Femur (tissue), 1 donor: ENCODE measurements at regions not wholly inside any gene's neighbourhood (a gene's known extent, or its start where the extent isn't known, plus 50 kb on each side); places are given as distances from the start of the nearest gene placed in this dataset.

ENCODE experiments used
- DNase-seq: peaks from one replicate; pipeline ENCODE4 v3.0.0-alpha.2; 2017

DNA sequence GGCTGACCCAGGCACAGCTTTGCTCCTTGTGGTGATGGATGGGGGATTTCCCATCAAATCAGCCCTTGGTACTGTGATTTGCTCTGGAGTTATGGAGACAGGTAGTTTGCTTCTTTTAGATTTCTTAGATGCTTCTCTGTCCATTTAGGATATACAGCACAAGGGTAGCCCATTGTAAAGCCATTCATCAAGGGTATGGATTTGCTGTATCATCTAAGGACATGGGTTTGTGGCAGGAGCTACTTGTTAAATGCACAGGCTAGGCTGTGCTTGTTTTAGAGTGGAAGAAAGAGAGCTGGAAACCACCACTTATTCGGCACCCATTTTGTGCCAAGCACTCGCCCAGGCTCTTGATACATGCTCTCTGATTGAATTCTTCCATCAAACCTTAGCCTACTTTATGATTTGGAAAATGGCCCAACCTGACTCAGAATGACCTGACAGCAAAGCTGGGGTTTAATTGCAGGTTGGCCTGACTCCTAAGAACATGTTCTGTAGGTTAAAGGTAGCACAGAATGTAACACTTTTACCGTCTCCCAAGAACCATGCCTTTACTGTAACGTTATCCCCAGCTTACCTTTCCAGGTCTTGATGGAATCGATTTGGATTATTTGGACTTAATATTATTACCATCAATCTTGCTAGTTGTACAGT, 168.0 kb downstream of the SNX10 start:
- DNase-seq = no peak

- no peak for DNase-seq
These were observed 168.9 kb downstream of the SNX10 start for GRCh38 chr7:26460351-26461085.

DNA sequence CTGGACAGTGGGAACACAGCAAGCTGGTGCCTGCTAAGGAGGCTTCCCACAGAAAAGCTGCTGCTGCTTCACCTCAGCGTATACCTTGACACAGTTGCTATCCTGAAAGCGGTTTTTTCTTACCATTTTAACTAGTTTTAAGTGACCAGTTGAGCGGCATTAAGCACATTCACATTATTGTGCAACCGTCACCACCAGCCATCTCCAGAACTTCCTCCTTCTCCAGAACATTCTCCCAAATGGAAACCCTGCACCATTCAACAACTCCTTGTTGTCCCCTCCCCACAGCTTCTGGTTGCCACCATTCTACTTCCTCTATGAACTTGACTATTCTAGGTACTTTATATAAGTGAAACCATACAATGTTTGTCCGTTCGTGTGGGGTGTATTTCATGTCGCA, 169.9 kb downstream of the SNX10 start:
- DNase-seq = no peak

- DNase-seq = no peak
These were observed 174.3 kb downstream of the SNX10 start for GRCh38 chr7:26466007-26466406.

- DNase-seq = no peak
These were observed 175.4 kb downstream of the SNX10 start for GRCh38 chr7:26467104-26467503.

DNA sequence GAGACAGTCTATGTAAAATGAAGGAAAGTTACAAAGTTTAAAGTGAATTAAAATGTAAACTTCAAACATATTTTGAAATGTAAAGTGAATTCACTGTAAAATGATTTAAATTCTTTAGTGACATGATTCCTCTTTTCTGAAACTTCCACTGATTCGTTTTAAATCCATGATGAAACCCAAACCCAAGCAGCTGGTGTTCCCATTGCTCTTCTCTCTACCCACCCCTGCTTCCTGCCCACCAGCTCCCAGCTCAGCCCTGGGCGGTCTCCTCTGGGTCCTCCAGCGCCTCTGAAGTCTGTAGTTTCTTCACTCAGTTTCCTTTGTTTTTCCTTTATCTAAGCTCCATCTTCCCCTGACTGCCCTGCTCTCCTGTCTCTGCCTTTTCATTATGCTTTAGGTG, 175.9 kb downstream of the SNX10 start:
- no peak for DNase-seq

GRCh38 chr7:26468625-26469024, 177.0 kb downstream of the SNX10 start:
- DNase-seq = no peak

DNA sequence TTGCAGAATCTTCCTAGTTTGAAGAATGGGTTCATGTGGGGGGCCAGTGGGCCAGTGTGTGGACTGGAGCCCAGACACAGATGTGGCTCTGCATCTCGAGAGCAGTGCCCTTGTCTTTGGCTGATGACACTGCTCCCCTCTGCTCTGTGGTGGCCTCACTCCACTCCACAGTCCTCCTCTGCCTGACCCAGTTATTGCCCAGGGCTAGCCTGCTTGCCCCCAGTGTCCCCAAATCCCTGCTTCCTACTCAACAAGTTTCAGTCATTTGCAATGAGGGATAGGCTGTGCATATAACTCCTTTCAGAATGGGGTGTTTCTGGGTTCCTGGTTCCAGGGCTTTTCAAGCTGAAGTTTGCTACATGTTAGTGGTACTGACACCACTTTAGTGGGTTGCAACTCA, 177.5 kb downstream of the SNX10 start:
- no peak for DNase-seq

DNA sequence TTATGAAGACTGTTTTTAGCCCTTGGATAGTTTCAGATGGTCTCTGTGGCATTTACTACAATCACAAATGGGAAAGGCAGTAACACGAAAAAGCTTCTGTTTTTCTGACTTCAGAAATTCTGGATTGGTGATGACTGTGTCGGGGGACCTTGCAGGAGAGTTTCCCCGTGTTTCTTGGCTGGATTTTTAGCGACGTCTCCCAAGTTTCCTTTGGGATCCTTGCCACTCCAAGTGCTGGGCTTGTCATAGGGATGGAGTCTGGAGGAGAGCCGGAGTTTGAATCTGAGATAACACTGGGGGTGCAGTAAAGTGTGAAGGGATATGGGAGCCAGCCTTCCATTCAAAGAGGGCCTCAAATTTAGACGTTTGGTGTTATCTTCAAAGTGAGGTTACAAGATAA, 179.0 kb downstream of the SNX10 start:
- no peak for DNase-seq

DNA sequence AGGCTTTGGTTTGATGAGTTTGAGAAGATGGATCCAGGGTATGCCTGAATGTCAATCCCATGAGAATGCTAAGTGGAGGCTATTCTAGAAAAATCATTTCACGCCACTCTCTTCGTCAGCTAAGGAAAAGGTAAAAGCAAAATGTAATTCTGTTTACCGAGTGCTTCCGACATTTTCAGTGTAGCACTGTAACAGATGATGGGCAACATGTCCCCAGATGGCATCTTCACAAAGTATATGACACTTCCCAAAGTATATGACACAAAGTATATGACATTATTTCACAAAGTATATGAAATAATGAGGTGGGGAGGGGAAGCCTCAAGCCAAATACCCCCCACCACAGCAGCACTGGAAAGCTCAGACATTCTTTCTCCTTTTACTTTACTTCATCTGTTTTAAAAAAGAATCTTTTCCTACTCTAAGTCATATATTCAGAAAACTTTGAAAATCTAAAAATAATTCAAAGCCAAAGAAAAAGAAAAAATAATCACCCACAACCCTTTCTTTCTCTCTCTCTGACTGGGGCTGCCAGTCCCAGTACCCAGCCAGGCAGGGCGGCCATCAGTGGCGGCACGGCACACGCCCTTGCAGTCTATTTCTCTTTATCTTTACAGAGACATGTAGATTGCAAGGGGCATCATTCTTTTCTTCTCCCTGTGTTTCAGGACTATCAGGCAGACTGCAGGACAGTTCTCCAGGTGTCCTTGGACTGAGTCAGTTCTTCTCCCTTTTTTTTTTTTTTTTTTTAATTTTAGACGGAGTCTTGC, 179.8 kb downstream of the SNX10 start:
- DNase-seq = no peak

DNA sequence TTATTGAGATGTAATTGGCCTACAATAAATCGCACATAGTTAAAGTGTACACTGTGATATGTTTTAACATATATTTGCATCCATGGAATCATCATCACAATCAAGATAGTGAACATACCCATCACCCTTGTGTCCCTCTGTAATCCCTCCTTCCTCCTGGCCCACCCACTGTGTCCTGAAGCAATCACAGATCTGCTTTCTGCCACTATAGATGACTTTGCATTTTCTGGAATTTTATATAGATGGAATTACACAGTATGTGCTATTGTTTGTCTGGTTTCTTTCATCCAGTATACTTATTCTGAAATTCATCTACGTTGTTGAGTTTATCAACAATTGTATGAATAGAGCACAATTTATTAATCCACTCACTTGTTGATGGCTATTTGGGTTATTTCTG, 181.3 kb downstream of the SNX10 start:
- DNase-seq = no peak

GRCh38 chr7:26476271-26476670, 184.6 kb downstream of the SNX10 start:
- no peak for DNase-seq

DNA sequence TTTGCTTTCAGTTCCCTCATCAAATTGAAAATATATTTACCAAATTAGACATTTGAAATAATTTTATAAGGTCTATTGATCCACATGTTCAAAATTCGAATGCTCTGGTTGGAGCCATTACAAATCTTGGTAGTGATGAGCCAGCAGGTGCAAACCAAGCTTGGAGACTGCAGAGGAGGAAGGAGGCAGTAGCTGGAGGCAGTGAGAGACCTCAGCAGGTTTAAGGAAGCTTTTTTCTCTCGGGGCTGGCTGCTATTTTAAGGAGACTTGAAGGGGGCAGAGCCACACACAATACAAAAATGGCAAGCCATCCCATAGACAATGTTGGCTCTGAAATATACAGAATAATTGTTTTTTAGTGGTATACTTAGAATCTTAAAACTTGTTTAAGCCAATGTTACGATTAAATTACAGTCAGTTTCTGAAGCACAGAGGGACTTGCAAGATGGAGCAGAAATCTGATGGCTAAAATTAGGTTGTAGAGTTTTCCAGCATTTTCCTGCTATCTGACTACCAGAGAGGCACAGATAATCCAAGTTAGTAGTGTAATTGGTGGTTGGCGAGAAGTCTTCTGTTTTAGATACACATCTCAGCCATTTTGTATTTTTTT, 185.8 kb downstream of the SNX10 start:
- no peak for DNase-seq

- no peak for DNase-seq
These were observed 186.9 kb downstream of the SNX10 start for GRCh38 chr7:26478550-26478949.

- no peak for DNase-seq
These were observed 187.9 kb downstream of the SNX10 start for GRCh38 chr7:26479581-26479980.

GRCh38 chr7:26480156-26480555, 188.5 kb downstream of the SNX10 start:
- no peak for DNase-seq

- DNase-seq = no peak
These were observed 191.3 kb downstream of the SNX10 start for GRCh38 chr7:26482927-26483326.

DNA sequence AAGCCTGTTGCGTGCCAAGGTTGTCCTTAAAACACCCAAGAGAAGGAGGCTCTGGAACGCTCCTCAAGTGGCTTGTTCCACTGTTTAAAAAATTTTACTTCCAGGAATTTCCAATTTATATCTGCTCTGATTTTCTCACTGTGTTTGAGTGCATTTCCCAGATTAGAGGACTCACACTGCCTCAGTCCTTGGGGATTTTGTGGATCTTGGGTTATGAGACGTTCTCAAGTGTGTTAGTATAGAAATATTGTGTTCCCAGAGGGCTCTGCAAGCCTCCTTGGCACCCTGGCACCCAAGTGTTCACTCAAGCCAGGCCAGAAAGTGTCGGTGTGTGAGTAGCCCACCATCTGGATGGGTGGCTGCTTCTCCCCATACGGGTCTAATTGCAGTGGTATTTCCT, 192.2 kb downstream of the SNX10 start:
- DNase-seq = no peak

GRCh38 chr7:26485367-26485934, 193.8 kb downstream of the SNX10 start:
- no peak for DNase-seq

DNA sequence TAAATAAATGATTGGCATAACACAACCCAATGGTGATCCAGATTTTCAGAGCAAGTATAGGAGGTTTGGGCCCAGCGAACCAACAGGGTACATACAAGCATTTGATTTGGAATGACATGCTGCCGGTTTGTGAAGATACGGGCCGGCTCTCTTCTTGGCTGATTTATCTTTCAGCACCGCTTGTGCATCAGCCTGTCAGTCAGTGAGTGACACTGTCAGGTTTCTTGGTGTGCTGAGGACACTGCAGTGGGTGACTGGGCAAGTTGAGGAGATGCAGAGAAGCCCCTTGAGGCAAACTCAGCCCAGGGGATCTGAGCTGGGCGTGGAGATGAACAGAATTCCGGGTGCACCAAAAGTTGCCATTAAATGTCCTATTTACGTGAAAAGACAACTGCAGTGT, 194.5 kb downstream of the SNX10 start:
- DNase-seq = no peak

DNA sequence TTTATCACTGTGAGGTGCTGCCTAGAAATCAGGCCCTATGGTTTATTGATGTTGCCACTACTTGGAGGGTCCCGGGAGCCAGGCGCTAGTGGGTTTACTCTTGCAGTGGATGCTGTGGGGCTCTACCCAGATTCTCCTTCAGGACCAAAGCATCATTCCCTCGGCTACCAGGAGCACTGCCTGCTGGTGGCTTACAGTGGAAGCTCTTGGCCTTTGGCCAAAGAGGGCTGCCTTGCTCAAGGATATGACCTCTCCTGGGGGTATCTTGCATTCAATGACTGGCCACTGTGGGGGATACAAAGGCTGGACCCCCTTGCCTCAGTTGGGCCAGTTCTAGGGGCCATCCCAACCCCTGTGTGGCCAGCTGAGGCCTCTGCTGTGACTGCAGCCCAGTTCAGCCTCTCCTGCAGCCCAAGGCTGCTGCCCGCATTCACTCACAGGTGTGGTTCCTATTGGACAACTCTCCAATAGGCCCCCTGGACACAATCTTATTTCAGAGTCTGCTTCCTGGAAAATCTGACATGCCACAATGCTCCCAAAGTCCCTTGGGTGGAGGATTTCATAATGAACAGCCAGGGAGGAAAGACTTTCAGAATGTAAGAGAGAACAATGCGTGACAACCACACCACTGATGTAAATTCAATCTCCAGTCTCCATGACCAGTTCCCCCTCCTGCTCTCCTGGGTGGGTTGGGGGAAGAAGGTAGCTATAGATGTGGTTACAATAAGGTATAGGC, 196.3 kb downstream of the SNX10 start:
- DNase-seq = no peak

DNA sequence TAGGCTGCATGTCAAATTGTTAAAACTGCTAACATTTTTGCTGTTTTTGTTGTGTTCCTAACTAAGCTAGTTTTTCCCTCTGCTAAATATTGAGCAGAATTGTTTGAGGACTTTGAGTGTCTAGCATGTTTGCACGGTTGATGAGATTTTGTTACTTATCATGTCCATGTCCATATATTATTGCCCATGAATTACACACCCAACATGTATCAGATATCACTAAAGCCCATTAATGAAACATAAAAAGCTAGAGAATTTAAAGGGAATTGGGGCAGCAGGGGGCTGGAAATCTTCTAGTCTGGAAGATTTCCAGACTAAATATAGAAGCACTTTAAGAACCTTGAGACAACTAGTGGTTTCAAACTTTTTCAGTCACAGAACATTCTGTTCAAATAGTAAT, 197.7 kb downstream of the SNX10 start:
- DNase-seq = no peak
